ENCODE measurements at regions not wholly inside any gene's neighbourhood (a gene's known extent, or its start where the extent isn't known, plus 50 kb on each side); places are given as distances from the start of the nearest gene placed in this dataset.

- Histone ChIP-seq H4K20me1 (ENCODE audit: insufficient read depth, low read length) (no peaks in the 10 kb centered on the region), H3K23ac (ENCODE audit: low read depth, low read length) (no peak overlapping the region), H3K9me1 (ENCODE audit: insufficient read depth, low read length) (no peaks in the 10 kb centered on the region), H2AK5ac (ENCODE audit: low read depth, low read length) (no peak overlapping the region), H3K27me3 (ENCODE audit: control insufficient read depth, insufficient read depth, low read length) (no peaks in the 10 kb centered on the region), H3K14ac (replicated peaks; ENCODE audit: low read depth, low read length) (no peak overlapping the region), H3K9me3 (ENCODE audit: control insufficient read depth, insufficient read depth, low read length) (no peaks in the 10 kb centered on the region), H4K8ac (ENCODE audit: low read depth in 2 of 2, low read length in 2 of 2) (no peak overlapping the region), H3K4ac (ENCODE audit: low read depth, low read length) (no peak overlapping the region), H3K56ac (ENCODE audit: extremely low read depth, insufficient read depth, low read length) (no peak overlapping the region), H2AFZ (replicated peaks; ENCODE audit: low read length, poor library complexity) (no peak overlapping the region), H3K79me1 (ENCODE audit: low read depth in 1 of 2, low read length in 2 of 2) (no peaks in the 10 kb centered on the region), H2BK20ac (ENCODE audit: low read depth, low read length) (no peak overlapping the region), H3K27ac (ENCODE audit: insufficient read depth, low read length) (no peak overlapping the region), H4K5ac (ENCODE audit: low read depth, low read length) (no peak overlapping the region), H2AK9ac (replicated peaks; ENCODE audit: low read depth, low read length, poor library complexity) (no peak overlapping the region), H2BK120ac (ENCODE audit: low read depth, low read length) (no peak overlapping the region), H3K36me3 (ENCODE audit: control insufficient read depth, insufficient read depth, low read length) (no peaks in the 10 kb centered on the region), H3K4me3 (ENCODE audit: insufficient read depth, low read depth, low read length) (no peak overlapping the region), H3K9ac (ENCODE audit: low read depth, low read length) (no peak overlapping the region), H4K91ac (ENCODE audit: insufficient read depth, low read depth, low read length) (no peak overlapping the region), H2BK5ac (ENCODE audit: low read depth, low read length, poor library complexity, severe bottlenecking) (no peak overlapping the region), H3K4me1 (ENCODE audit: control insufficient read depth, insufficient read depth, low read length) (no peaks in the 10 kb centered on the region), H3K4me2 (ENCODE audit: low read depth, low read length) (no peak overlapping the region), H3K18ac (ENCODE audit: low read depth, low read length) (no peak overlapping the region), H2BK15ac (ENCODE audit: low read depth, low read length) (no peak overlapping the region)
- ATAC-seq (ENCODE audit: low read depth) (no peak), DNase-seq (no peak)
- dilution Hi-C loops (cut with HindIII; ENCODE audit: low sequenced_read_pairs, unreplicated experiment) (no loop called here), intact Hi-C loops (cut with micrococcal nuclease) (no loop called here), in situ Hi-C loops (cut with MboI; ENCODE audit: low sequenced_read_pairs) (loop anchor here (10.0 kb wide), 1 partner anchor 387 kb away; no protein-coding TSS in a partner anchor)
- ChIA-PET CTCF (no interaction called here), POLR2A (ENCODE audit: unreplicated experiment) (no interaction called here)
- TF ChIP-seq RCOR1 (IDR thresholded peaks at IDR 0.05; ENCODE audit: insufficient replicate concordance, low read length) (no peak), NFE2L2 (IDR thresholded peaks at IDR 0.05; ENCODE audit: low read depth, low read length) (no peak), MAFK (IDR thresholded peaks at IDR 0.05; ENCODE audit: low read depth, low read length) (no peak), MAZ (IDR thresholded peaks at IDR 0.05; ENCODE audit: borderline replicate concordance, low read depth, low read length) (no peak), CEBPB (IDR thresholded peaks at IDR 0.05; ENCODE audit: low read depth, low read length) (no peak), CHD1 (IDR thresholded peaks at IDR 0.05; ENCODE audit: low read depth, low read length) (no peak), MXI1 (IDR thresholded peaks at IDR 0.05; ENCODE audit: borderline replicate concordance, low read depth, low read length) (no peak), RFX5 (IDR thresholded peaks at IDR 0.05; ENCODE audit: low read depth, low read length) (no peak), USF2 (IDR thresholded peaks at IDR 0.05; ENCODE audit: low read depth, low read length) (no peak), POLR2A (IDR thresholded peaks at IDR 0.05; ENCODE audit: low read depth, low read length) (no peak), BHLHE40 (IDR thresholded peaks at IDR 0.05; ENCODE audit: low read depth, low read length) (no peak), RAD21 (IDR thresholded peaks at IDR 0.05; ENCODE audit: low read length) (no peak), SMC3 (IDR thresholded peaks at IDR 0.05; ENCODE audit: low read depth, low read length) (no peak), FOS (IDR thresholded peaks at IDR 0.05; ENCODE audit: low read depth, low read length) (no peak)
- TF ChIP-seq, protein P1, sequence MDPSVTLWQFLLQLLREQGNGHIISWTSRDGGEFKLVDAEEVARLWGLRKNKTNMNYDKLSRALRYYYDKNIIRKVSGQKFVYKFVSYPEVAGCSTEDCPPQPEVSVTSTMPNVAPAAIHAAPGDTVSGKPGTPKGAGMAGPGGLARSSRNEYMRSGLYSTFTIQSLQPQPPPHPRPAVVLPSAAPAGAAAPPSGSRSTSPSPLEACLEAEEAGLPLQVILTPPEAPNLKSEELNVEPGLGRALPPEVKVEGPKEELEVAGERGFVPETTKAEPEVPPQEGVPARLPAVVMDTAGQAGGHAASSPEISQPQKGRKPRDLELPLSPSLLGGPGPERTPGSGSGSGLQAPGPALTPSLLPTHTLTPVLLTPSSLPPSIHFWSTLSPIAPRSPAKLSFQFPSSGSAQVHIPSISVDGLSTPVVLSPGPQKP (IDR thresholded peaks at IDR 0.05; ENCODE audit: borderline replicate concordance, low read depth, low read length) = no peak
- TF ChIP-seq, protein P2, sequence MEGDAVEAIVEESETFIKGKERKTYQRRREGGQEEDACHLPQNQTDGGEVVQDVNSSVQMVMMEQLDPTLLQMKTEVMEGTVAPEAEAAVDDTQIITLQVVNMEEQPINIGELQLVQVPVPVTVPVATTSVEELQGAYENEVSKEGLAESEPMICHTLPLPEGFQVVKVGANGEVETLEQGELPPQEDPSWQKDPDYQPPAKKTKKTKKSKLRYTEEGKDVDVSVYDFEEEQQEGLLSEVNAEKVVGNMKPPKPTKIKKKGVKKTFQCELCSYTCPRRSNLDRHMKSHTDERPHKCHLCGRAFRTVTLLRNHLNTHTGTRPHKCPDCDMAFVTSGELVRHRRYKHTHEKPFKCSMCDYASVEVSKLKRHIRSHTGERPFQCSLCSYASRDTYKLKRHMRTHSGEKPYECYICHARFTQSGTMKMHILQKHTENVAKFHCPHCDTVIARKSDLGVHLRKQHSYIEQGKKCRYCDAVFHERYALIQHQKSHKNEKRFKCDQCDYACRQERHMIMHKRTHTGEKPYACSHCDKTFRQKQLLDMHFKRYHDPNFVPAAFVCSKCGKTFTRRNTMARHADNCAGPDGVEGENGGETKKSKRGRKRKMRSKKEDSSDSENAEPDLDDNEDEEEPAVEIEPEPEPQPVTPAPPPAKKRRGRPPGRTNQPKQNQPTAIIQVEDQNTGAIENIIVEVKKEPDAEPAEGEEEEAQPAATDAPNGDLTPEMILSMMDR (conservative IDR thresholded peaks at IDR 0.05; ENCODE audit: low read depth, low read length) = no peak
- BruUV-seq (replicated peaks) = no TSS peak
- no CpG with 5 or more reads among the region's 1 CpG for WGBS, 2 experiments (ENCODE audit: extremely low coverage in 2 of 2, insufficient read length in 1 of 2)
Measured at GRCh38 chr3:87161417-87161816, 65.7 kb upstream of the CHMP2B start.
